NCI-H2227 (cell line): ENCODE measurements at regions not wholly inside any gene's neighbourhood (a gene's known extent, or its start where the extent isn't known, plus 50 kb on each side); places are given as distances from the start of the nearest gene placed in this dataset.

Experiments
- DNase-seq: peaks from one replicate; lab custom pipeline; 2025; ENCODE audit not compliant: unreplicated experiment; lab: John Stamatoyannopoulos, UW

DNA sequence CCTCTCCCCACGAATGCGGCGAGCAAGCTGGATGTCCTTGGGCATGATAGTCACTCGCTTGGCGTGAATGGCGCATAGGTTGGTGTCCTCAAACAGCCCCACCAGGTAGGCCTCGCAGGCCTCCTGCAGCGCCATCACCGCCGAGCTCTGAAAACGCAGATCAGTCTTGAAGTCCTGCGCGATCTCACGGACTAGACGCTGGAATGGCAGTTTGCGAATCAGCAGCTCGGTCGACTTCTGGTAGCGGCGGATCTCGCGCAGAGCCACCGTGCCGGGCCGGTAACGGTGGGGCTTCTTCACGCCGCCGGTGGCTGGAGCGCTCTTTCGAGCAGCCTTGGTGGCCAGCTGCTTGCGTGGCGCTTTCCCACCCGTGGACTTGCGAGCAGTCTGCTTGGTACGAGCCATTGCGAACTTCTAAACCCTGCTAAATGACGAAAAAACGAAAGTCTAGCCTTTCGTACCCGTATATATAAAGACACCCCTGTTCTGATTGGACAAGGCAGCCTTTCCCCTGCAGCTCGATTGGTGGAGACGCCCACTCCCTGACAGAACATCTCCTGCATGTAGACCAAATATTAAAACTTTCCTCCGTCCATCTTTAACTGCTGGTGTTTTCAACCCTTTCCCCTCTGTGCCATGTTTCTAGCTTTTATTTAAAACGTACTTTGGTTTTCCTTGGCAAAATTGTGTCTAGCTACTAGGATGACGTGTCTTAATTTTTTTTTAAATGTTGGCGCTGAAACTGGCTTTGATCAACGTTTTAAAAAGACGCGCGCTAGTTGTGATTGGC is 109.8 kb downstream of the HFE start:
- DNase-seq = peak; percentile 90

DNA sequence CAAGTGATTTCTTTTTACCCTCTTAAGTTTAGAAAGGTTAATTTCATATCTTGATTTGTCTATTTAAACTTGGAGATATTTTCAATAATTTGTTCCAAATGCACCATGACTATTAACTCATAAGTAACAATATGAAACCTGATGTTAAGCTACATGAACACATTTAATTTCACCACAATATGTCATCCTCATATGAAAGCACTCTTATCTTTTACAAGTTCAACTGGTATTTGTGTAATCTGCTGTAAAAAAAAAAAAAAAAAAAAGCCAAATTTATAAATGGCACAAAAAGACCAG is 110.4 kb downstream of the HFE start:
- DNase-seq = no peak

DNA sequence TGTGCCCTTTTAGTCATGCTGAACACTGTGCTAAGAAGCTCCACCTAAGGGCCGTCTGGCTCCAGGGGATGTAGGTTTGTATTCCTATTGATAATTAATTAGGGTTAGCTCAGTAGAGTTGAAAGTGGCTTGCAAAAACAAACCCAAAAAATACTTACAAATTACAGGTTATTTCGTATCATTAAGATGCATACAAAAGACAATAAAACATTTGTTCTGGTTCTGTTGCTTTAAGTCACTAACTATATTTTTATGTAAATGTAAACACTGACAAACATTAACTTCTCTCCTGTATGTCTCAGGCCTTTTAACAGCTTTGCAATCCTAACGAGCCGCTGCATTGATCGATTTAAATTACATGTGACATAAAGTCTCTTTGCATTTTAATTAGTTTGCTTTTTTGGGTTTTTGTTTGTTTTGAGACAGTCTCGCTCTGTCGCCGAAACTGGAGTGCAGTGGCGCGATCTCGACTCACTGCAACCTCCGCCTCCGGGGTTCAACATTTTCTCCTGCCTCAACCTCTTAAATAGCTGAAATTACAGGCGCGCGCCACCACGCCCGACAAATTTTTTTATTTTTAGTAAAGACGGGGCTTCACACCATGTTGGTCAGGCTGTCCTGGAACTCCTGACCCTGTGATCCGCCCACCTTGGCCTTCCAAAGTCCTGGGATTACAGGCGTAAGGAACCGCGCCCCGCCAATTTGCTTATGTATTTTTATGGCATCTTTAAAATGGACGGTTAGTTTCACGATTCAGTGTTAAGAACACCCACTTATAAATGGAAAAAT is 110.9 kb downstream of the HFE start:
- peak; percentile 52 for DNase-seq

DNA sequence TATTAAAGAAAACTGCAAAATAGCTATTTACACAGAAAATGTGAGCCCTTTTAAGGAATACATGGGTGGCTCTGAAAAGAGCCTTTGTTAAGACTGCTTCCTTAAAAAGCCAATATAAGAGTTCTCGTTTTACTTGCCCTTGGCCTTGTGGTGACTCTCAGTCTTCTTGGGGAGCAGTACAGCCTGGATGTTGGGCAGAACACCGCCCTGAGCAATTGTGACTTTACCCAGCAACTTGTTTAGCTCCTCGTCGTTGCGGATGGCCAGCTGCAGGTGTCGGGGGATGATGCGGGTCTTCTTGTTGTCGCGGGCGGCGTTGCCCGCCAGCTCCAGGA is 111.5 kb downstream of the HFE start:
- DNase-seq = no peak

- peak; percentile 94 for DNase-seq
Observed at GRCh38 chr6:26199057-26199772, 112.0 kb downstream of the HFE start.

GRCh38 chr6:26199773-26200764 is 112.8 kb downstream of the HFE start:
- DNase-seq = peak; percentile 83

DNA sequence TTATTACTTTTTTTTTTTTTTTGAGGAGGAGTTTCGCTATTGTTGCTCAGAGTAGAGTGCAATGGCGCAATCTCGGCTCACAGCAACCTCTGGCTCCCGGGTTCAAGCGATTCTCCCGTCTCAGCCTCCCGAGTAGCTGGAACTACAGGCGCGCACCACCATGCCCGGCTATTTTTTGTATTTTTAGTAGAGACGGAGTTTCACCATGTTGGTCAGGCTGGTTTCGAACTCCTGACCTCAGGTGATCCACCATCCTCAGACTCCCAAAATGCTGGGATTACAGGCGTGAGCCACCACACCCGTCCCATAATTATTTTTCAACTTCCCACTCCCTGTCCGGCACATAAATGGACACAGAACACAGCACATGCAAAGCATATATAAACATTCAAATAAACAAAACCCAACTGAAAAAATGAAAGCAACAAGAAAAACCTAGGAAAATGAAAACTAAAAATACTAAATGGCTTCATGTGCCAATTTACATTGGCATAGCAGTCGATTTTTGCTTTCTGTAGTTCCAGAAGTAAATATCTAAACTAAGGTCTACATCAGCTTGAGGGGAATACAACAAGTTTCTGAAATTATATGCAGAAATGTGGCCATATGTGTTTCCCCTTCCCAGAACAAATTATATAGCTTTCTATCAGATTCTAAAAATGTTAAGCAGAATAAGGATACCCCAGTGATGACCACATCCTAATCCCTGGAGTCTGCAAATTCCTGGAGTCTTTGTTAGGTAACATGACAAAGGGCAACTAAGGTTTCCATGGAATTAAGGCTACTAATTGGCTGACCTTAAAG is 113.9 kb downstream of the HFE start:
- no peak for DNase-seq

- no peak for DNase-seq
Observed at GRCh38 chr6:26202201-26202611, 115.0 kb downstream of the HFE start.

GRCh38 chr6:26202811-26203583 is 115.8 kb downstream of the HFE start:
- DNase-seq = no peak

- DNase-seq = peak; percentile 99
Observed at GRCh38 chr6:26204332-26205160, 117.3 kb downstream of the HFE start.

DNA sequence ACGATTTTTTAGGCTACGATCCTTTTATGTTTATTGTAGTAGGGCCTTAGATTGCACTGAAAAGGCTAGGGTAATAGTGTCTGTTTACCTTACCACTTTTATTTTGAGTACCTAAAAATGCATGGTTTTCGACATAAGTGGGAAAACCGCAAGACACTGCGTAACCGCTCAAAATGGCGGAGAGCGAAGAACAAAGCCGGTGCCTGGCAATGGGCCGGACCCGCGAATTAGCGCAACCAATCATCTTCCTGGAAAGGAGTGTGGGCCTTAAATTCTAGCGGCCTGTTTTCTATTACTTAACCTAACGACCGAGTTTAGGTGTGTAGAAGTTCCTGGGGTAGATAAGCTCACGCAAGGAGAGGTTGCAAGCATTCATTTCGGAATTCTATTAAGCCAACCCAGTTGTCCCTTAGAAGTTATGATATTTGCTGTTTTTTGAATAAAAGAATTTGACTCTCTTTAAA is 118.0 kb downstream of the HFE start:
- peak; percentile 93 for DNase-seq

DNA sequence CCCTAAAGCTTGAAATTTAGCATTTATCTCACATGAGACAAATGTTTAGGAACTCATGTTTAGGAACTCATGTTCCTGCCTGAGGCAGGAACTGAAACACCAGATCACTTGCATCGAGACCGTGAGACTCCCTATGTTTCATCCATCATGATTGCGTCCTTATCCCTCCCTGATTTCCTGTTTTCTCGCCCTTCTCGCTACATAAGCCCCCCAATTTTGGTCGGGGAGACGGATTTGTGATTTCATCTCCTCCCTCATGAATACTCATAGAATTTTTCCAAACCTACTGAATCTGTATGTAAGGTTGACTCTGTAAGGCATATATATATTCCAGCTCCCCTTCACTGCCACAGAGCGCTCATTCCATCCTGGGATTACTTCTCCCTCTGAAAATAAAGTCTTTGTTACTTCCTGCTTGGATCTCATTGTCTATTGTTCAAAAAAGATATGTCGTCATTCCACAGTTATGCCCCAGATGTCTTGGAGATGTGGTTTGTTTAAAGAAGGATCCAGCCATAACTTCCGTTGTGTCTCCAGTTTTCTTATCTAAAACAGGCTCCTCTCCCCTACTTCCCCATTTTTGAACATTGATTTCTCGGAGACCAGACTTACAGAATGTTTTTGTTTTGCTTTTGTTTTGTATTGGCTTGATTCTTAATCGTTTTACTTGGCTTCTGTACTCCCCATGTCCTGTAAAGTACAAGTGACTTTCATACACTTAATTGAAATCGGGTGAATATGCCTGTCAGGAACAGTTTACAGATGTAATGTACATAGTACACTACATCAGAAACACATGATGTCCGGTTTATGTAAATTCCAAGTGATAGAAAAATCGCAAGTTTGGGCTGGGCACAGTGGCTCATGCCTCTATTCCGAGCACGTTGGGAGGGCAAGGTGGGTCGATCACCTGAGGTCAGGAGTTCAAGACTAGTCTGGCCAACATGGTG is 118.7 kb downstream of the HFE start:
- DNase-seq = peak; percentile 63

GRCh38 chr6:26206868-26207801 is 119.9 kb downstream of the HFE start:
- DNase-seq = peak; percentile 33

DNA sequence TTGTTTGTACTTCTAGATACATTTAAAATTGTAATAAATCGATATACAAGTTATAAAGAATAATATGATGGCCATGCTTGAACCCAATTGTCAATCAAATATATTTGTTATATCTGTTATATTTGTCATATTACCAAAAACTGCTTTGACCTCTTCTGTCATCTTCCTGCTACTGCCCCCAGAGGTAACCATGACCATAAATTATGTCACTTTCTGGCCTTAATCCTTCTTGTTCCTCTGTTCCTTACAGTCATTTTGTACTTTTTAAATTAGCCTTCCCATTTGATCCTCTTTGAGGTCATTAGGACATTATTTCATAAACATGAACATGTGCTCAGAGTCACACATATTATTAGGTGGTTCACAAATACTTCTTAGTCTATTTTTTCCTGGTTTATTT is 124.7 kb downstream of the HFE start:
- no peak for DNase-seq

DNA sequence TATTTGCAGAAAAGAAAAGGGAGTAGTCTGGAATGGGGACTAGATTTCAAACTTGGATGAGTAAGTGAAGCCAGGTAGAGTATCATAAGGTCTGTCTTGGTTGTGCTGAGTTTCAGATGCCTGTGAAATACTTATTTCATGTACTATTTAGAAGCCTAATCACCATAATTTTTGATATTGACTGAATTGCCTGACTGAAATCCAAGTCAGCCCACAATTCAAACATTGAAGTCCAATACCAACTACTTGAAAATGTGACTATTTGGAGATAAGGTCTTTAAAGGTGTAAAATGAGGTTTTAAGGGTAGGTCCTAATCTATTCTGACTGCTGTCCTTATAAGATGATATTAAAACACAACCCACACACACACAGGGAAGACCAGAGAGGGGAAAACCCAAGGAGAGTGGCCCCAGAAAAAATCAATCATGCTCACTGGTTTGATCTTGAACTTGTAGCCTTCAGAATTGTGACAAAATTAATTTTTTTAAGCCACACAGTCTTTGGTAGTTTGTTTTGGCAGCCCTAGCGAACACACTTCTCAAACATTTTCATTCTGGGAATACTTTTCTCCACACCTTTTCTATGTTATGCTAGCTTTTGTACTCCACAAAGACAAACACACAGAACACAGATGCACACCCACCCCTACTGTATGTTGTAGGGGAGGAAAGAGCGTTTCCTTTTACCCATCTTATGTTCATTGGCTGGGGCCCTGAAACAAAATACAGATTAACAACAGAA is 126.3 kb downstream of the HFE start:
- no peak for DNase-seq
